Renal cortex interstitium (tissue), 11 donors: ENCODE measurements at regions not wholly inside any gene's neighbourhood (a gene's known extent, or its start where the extent isn't known, plus 50 kb on each side); places are given as distances from the start of the nearest gene placed in this dataset.

Experiments used
- DNase-seq, 11 donors: peaks; one replicate each; pipeline ENCODE4 v3.0.0-alpha.2; 2013; ENCODE audit warnings: low read depth in 9 of 11, low spot score in 4 of 11; ENCODE audit errors: extremely low read depth in 1 of 11

- DNase-seq = peak; percentile 64 to 88 (median 78)
Observed at GRCh38 chr7:130921391-130922180, 187.6 kb upstream of the KLF14 start.

DNA sequence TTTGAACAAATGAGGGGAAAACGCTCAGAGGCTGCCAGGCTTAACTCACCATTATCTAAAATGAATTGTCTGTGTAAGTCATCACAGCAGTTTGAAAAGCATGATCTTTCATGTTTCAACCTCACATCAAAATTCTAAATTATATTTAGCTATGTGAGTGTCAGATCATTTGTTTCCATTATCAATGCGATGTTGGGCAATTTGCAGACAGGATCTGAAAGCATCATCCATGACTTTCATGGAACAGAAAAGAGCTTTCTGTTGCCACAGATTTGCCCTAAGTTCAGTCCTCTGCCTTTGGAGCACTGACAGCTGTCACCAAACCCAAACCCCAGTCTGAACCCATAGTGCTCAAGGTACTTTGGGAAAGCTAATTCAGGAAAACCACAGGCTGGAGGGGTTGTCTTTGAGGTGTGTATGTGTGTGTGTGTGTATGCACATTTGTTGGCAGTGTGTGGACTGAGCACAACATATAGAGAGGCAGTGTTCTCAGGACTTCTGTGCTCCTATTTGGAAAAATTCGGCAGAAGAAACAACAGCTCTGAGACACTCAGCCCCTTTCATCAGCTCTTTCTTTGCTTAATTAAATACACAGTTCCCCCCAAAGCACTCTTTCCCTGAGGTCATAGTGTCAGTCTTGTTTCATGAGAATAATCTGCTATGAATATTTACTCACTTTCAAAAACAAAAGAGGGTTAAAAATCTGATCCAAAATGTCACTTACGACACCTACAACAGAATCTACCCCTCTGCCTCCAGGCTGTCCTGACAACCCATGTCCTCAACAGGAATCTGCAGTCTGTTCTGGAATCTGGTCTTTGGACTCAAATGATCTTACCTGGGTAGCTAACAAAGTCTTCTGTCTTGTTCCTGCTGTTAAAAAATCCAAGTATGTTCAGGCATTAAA lies 188.5 kb upstream of the KLF14 start:
- DNase-seq = no peak

GRCh38 chr7:130923365-130923764 lies 189.4 kb upstream of the KLF14 start:
- no peak for DNase-seq

GRCh38 chr7:130923930-130924329 lies 189.9 kb upstream of the KLF14 start:
- no peak for DNase-seq

- DNase-seq = no peak
Observed at GRCh38 chr7:130925136-130925794, 191.3 kb upstream of the KLF14 start.

- no peak for DNase-seq
Observed at GRCh38 chr7:130926001-130926691, 192.1 kb upstream of the KLF14 start.

GRCh38 chr7:130927062-130927461 lies 193.1 kb upstream of the KLF14 start:
- DNase-seq = no peak

DNA sequence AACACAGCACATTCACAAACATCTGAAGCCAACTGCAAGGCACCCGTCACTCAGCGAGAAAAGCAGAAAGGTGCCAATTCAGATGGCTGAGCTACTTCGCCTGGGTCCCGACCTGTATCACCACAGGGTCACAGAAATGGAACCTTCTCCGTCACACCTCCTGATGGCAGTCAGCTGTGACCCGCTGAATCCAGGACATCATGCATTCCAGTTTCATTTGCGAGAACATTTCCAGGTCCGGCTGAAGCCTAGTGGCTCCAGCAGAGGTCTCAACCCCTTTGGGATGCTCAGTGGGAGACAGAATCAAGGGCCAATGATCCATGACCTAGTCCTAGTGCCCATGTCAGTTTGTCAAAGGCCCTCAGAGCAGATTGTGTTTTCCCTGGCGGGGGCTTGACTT lies 193.6 kb upstream of the KLF14 start:
- DNase-seq = no peak

- DNase-seq = no peak
Observed at GRCh38 chr7:130929896-130930659, 196.1 kb upstream of the KLF14 start.

GRCh38 chr7:130930681-130931080 lies 196.7 kb upstream of the KLF14 start:
- no peak for DNase-seq

DNA sequence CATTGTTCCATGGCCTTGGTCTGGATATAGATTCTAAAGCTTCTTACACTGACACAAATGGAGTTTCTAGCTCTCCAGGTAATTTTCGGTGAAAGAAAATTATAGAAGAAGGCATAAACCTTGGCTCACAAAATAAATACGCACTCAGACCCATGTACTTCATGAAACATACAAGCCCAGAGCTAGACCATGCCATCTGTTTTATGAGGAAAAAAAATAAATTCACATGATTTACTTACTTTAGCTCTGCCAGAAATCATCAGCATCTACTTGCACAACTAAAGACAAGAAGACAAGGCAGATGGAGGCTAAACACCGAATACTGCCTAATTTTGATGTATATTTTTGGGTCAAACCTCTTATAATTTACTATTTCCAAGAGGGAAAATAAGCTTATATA lies 197.4 kb upstream of the KLF14 start:
- no peak for DNase-seq

GRCh38 chr7:130932088-130932487 lies 198.1 kb upstream of the KLF14 start:
- no peak for DNase-seq

- no peak for DNase-seq
Observed at GRCh38 chr7:130932667-130933432, 198.8 kb upstream of the KLF14 start.

DNA sequence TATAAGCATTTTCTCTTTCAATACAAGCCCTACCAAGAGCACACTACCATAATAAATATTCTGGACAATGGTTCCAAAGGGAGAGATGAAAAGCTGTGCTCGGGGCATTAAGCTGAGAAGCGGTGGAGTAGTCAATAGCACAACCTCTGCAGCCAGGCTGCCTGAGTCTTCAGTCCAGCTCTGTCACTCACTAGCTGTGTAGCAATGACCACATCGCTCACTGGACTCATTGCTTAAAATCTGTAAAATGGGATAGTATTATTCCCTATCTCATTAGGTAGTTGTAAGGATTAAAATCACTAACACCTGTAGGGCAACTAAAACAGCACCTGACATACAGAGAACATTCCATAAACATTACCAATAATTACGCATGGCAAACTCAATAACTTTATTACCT lies 199.9 kb upstream of the KLF14 start:
- DNase-seq = no peak

- no peak for DNase-seq
Observed at GRCh38 chr7:130935564-130936157, 201.7 kb upstream of the KLF14 start.

DNA sequence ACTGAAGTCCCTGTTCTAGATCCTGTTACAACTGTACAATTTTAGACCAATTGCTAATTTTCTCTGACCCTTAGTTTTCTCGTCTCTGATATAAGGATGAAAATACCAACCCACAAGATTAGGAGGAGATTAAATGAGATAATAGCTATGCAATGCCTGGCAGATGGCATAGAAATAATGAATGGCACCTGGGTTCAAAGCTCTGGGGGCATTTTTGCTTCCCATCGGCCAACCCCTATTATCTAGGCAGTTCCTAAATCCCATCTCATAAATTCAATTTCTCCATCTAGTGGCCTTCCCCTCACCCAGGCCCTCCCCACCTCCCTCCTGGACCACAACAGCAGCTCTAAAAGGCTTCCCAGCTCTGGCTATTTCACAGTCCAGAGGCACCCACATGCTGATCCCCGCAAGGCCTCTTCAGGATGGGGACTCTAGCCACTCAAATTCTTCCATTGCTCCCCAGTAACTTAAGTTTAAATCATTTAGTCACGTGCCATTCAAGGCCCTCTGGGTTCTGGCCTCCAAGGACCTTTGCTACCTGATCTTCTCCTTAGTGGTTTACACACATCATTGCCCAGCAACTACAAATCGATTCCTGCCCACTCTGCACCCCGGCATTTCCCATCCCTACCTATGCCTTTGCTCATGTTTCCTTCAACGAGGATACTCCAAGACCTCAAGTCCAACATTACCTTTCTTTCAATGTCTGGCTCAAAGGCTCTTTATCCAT lies 202.4 kb upstream of the KLF14 start:
- DNase-seq = no peak

GRCh38 chr7:130937016-130937415 lies 203.0 kb upstream of the KLF14 start:
- no peak for DNase-seq
